SK-N-SH (cell line): ENCODE measurements at regions not wholly inside any gene's neighbourhood (a gene's known extent, or its start where the extent isn't known, plus 50 kb on each side); places are given as distances from the start of the nearest gene placed in this dataset.

Experiments
- POLR2AphosphoS5 ChIP-seq: IDR thresholded peaks from 2 replicates; pipeline ENCODE4 v1.6.1; 2012; ENCODE audit warnings: low read depth, low read length
- TF ChIP-seq, protein P1 (sequence below): fragments of 200-600 bp; sonication (generic); IDR thresholded peaks from 2 replicates; pipeline ENCODE4 v1.6.1; 2017; ENCODE audit warnings: antibody characterized with exemption, mild to moderate bottlenecking, moderate library complexity

DNA sequence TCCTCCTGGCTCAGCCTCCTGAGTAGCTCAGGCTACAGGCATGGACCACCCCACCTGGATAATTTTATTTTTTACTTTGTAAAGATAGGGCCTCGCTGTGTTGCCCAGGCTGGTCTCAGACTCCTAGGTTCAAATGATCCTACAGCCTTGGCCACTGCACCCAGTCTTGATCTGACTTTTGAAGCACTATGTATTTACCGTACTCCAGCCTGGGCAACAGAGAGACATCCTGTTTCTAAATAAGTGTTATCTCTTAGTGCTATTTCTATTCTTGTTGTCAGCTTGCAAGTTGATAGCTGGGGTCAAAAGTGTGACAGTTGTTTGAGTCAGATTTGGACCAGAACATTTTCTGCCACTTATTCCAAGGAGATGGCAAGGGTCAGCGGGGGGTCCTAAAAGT is 486.4 kb downstream of the NPIPA7 start:
- TF ChIP-seq, protein P1, sequence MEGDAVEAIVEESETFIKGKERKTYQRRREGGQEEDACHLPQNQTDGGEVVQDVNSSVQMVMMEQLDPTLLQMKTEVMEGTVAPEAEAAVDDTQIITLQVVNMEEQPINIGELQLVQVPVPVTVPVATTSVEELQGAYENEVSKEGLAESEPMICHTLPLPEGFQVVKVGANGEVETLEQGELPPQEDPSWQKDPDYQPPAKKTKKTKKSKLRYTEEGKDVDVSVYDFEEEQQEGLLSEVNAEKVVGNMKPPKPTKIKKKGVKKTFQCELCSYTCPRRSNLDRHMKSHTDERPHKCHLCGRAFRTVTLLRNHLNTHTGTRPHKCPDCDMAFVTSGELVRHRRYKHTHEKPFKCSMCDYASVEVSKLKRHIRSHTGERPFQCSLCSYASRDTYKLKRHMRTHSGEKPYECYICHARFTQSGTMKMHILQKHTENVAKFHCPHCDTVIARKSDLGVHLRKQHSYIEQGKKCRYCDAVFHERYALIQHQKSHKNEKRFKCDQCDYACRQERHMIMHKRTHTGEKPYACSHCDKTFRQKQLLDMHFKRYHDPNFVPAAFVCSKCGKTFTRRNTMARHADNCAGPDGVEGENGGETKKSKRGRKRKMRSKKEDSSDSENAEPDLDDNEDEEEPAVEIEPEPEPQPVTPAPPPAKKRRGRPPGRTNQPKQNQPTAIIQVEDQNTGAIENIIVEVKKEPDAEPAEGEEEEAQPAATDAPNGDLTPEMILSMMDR: no peak
- TF ChIP-seq POLR2AphosphoS5: no peak
